Stimulated activated CD4-positive, alpha-beta T cell treated with anti-CD3 and anti-CD28 coated beads, Interleukin-12 subunit alpha, Interleukin-12 subunit beta, amount 100 ng/mL, for 24 hours (primary cell): ENCODE measurements at regions not wholly inside any gene's neighbourhood (a gene's known extent, or its start where the extent isn't known, plus 50 kb on each side); places are given as distances from the start of the nearest gene placed in this dataset.
"Not testable (repeated sequence)": the region's sequence is repeated elsewhere in the genome, so short reads cannot be mapped to it uniquely, and the experiment has no call there.

Experiments used
- DNase-seq, 2 experiments: peaks; one replicate each; pipeline ENCODE4 v3.0.0-alpha.2; 2020; ENCODE audit warnings: low read depth in 2 of 2

DNA sequence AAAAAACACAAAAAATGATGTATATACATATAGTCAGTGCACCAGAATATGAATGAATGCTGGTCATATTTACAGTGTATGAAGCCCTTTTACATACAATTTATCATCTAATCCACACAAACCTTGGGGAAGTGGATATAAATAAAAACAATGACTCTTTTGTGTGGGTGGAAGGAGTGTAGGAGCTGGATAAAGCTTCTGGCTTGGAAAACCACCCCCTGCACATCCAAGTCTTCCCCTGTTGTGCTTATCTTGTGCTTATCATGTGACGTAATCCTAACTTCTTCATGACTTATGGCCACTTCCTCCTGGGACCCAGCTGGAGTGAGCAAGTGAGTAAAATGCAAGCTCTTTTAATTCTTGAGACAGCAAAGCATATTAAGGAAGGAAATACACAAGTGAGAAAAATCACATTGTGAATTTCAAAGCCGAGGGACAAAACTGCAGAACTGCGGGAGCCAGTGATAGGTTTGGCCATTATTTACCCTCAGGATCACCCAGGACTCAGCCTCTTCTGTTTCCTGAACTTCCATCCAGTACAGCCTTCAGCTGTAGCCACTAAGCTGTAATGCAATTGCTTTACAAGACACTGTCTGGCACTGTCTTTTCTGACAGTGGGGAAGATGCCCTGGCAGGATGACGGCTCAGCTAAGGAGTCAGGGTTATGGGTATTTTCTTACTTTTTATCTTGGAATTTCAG is 104.0 kb upstream of the PPM1J start:
- no peak for DNase-seq

DNA sequence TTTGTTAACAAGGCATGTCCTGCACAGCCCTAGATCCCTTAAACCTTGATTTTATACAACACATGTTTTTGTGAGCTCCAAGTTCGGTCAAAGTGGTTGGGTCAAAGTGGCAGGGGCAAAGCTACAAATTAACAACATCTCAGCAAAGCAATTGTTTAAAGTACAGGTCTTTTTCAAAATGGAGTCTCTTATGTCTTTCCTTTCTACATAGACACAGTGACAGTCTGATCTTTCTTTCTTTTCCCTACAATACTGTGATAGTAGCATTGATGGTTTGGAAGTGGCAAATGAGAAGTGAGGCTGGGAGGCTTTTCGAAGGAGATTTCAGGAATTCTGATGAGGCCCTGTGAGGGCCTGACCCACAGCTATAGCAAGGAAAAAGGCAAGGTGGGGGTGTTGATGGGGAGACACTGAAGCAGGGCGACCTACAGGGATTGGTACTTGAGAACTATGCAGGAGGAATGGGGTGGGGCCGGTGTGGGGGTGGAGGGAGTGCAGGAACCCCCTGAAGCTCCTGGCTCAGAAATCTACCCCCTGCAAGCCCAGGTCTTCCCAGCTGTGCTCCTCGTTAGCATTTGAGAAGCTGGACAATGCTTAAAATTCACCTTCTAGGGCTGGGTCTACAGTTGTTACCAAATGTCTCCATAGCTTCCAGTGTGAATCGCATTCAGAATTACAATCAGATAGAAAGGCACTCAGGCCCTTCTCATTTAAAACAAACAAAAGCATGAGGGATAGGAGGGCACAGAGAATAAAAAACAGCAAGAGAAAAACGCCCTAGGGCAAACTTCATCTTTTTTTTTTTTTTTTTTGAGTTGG is 102.6 kb upstream of the PPM1J start:
- DNase-seq = no peak

DNA sequence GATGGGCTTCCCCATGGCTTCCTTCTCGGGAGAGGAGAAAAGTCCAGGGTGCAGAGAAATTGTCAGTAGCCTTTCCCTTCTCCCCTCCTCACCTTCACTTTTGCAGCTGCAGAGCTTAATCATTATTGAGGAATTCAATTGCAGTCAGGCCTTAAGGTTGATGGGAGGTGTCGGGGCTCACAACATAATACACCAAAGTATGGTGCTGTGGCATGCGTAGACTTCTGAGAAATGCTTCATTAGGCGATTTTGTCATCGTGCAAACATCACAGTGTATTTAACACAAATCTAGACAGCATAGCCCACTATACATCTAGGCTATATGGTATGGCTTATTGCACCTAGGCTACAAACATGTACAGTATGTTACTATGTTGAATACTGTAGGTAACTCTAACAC is 100.2 kb upstream of the PPM1J start:
- no peak for DNase-seq

DNA sequence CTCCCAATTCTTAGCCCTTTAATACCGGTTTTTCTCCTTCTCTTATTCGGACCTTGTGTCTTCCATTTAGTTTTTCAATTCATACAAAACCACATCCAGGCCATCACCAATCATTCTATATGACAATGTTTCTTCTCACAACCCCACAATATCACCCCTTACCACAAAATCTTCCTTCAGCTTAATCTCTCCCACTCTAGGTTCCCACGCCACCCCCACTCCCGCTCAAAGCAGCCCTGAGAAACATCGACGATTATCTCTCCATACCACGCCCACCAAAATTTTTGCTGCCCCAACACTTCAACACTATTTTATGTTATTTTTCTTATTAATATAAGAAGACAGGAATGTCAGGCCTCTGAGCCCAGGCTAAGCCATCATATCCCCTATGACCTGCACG is 99.5 kb upstream of the PPM1J start:
- DNase-seq = not testable (repeated sequence)

DNA sequence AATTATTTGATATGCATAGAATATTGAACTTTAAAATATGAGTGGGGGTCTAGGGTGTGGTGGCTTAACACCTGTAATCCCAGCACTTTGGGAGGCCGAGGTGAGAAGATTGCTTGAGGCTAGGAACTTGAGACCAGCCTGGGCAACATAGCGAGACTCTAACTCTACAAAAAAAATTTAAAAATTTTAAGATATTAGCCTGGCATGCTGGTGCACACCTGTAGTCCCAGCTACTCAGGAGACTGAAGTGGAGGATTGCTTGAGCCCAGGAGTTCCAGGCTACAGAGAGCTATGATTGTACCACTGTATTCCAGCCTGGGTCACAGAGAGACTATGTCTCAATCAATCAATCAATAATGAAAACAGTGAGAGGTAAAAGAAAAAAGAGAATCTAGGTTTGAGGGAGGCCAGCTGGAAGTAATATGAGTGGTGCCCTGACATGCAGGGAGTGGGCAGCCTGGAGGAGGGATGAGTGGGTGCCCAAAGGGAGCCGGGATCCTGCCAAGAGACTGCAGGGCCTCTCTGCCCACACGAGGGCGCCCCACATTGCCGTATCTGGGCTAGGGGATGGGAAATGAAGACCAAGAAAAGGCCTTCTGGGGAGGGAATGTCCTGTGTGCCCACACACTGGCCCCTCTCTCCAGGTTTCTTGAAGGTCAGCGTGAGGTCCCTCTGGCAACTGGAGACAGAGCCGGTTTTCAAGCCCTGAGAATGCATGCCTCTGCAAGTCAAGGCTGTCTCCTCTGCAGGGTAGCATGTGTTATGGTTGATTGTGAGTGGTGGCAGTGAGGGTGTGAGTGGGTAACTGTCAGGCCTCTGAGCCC is 93.9 kb upstream of the PPM1J start:
- peak; percentile 31 to 72 for DNase-seq

DNA sequence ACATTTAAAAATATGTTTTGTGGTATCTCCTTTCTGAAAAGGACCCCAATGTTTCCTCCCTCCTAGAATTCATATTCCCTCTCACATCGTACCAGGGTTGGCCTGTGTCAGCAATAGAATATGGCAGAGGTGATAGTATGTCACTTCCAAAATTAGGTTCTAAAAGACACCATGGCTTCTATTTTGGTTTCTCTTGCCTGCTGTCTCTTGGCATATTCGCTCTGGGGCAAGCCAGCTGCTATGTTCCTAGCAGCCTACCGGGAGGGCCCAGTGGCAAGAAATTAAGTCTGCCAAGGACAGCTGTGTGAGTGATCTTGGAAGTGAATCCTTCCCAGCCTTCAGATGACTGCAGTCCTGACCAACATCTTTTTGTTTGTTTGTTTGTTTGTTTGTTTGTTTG is 92.9 kb upstream of the PPM1J start:
- no peak for DNase-seq

DNA sequence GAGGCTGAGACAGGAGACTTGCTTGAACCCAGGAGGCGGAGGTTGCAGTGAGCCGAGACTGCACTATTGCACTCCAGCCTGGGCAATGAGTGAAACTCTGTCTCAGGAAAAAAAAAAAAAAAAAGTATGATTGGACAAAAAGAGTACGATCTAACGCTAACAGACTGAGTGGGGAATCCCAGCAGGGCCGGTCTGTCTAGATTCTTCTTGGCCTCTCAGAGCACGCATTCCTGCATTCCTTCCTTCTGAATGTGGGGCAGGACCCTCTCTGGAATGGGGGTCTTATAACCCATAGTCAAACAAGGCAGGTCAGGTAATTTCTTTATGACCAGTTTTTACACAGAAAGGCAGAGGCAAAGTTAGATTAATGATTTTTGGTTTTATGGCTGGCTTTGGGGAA is 92.0 kb upstream of the PPM1J start:
- DNase-seq = no peak

DNA sequence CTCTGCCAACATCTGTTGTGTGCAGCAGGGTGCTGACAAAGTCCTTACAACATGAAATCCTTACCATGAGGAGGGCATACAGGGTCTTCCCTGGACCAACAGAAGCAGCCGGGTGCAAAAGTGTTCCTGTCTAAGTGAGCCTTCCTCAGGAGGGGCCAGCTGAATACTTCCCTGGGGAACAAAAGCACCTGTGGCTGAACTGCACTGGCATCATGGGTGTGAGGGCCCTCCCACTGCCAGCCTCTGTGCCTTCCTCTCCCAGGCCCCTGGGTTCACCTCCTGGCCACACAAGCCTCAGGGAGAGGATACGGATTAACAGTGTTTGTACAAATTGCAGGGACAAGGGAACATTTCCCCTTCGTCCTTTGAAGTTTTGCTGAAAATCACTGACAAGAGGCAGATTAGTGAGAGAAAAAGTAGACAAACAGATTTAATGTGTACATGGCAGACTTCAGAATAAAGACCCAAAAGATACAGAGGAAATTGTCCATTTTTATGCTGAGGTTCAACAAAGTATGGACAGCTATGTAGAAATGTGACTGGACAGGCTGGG is 91.0 kb upstream of the PPM1J start:
- no peak for DNase-seq

DNA sequence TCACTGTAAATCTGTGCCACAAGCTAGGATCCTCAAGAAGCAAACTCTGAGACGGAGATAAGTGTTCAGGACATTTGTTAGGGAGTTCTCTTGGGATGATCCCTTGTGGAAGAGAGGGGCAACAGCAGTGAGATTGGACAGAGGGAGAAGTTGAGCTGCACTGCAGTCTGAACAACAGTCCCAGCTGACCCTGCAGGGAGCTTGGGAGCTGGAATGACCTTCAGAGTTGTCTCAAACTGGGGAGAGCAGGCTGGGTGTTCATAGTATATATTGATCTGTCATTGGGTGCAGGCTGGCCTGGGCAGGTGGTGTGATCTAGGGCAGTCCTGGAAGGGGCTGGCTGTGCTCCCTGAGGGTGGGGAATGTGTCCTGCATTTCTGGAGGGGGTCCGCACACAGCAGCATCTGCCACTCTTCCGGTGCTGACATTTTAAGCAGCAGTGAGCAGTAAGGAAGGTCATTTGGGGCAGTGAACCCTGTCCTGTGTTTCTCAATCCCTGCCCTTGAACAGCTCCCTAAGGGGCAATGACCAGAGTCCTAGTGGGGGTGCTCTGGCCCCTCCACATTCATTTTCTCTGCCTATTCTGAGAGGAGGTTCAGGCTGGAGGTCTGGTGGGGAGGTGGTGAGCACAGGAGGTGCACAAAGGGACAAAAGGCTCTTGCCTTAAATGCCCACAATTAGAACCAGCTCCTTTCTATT is 90.2 kb upstream of the PPM1J start:
- no peak for DNase-seq

DNA sequence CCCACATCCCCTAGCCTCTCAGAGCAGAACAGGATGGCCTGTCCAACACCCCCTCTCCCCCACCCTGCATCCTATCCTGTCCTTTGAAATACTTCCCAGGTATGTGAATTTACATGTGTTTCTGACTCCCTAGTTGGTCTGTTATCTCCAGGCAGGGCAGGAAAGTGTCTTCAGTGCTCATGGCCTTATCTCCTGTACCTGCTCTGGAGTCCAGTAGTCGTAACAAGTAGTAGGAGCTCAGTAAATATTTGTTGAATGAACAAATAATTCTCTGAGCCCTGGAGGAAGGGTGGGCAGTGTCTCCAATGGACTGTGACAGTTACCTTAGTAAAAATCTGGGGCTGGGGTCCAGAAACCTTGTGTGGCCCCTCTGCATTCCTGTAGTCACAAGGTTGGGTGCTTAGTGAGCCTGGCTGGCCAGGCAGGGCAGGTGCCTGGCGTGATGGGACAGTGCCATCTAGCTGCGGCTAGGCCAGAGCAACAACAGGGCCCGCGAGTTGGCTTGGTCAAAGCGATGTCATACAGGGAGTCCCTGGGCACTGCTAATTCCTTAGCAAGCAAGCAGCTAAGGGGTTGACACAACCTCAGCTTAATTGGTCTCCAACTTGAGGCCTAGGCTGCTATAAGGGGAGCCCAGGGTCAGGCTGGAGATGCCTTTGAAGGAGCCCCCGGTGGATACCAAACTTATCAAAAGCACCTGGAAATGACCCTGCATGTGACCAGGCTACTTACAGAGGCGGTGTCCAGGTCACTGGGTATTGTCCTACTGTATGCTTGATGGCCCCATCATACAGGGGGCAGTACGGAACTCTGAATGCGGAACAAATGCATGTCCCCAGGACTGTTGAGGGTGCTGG is 89.0 kb upstream of the PPM1J start:
- peak; percentile 32 to 44 for DNase-seq

DNA sequence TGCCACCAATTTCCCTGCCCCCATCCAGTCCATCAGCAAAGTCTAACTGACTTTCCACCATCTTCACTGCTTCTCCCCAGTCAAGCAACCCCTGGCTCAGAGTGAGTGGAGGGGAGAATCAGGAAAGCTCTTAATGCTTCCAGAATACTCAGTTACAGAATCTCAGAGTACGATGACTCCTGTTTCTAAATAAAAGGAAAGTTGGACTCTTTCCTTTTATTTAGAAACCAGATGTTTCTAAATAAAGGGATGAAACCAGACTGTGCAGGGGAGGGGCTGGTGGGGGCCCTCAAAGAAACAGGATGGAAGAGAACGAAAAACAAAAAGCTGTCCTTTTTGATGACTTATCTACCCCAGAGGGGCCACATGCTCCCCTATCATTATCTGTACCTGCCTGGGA is 85.2 kb upstream of the PPM1J start:
- no peak for DNase-seq

DNA sequence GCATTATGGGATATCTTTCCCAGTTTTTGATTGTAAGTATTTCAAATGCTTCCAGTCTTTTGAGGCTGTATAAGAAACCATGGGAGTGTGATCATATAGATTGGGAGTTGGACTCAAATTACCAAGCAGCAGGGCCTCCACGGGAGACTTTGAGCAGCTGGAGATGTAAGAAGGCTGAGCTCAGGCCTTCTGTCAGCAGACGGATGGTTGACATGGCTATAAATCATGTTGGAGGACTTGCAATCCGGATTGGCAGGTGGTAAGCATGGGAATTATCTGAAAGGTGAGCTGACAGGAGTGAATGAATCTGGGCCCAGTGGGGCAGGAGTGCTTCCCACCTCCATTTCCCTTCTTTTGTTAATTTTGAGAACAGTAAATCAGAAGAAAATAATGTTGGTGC is 83.2 kb upstream of the PPM1J start:
- no peak for DNase-seq

DNA sequence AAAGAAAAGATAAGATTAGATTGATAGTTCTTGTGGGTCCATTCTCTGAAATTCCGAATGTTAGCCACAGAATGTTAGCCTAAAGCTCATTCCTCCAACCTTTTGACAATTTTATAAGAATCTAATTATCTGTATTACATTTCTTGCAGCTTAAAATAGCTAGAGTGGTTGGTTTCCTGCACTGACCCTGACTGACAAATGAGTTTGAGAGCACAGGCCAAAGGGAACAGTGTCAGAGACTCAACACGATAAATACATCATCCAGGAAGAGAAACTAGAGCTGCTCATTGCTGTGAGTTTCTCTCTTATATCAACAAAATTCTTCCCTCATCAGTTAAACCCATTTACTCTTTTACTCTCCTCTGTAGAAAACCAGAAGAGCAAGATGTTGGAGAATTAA is 82.1 kb upstream of the PPM1J start:
- no peak for DNase-seq

DNA sequence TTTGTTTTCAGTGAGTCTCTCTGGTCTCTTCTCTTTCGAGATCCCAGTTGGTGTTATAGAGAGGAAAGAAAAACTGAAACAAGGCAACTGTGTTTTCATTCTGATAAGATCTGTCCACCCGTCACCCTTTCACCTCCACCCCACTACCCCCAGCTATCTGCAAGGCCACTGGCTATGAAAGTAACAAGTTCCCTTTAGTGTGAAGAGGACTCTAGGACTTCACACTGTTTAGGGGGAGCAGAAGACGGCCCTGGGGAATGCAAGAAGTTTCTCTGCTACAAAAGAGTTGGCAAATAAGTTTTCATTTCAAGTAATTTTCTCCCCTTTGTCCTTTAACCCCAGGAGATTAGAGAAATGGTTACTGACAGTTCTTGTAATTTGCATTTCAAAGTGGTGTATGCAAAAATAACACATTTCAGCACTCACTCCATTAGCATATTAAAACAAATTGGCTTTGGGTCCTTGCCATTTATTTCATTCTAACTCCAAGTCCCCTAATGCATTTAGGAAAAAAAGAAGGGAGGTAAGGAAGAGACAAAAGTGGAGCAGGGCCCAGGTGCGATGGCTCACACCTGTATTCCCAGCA is 79.6 kb upstream of the PPM1J start:
- DNase-seq = no peak

DNA sequence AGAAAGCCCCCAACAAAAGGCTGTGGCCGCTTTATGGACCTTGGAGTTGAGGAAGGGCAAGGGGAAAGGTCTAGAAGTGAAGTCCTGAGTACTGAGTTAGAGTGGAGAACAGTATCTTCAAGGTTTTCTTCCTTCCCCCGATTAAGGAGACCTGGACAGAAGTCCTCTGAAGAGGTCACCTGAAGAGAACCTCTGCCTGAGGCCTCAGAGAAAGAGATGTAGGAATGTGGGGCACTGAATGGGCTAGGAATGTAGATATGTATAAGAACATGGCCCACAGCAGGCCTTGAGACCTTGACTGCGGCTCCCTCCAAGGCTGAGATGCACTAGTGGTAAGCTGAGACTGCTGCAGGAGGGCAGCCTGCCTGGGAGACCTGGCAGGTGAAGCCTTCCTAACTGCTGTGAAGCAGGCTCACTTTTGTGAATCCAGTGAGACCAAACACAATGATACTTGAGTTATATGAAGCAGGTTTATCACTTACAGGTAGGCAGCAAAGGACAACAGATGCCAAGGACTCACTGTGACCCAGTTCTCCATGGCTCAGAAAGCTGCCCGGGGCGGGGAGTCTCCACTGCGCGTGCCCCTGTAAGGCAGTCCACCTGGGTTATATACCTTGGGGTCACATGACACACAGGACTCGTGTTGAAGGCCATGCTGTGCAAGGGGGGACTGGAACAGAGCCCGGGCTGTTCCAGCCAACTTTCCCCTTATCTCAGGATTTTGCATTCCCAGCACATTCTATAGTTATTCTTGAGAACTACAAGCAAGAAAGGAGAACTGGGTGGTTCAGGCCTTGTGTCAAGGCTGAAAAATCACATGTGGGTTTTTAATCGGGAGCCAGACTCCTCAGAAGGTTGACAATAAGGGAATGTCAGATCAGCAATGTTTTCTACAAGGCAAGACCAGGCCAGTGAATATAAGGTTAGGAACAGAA is 78.8 kb upstream of the PPM1J start:
- no peak for DNase-seq

DNA sequence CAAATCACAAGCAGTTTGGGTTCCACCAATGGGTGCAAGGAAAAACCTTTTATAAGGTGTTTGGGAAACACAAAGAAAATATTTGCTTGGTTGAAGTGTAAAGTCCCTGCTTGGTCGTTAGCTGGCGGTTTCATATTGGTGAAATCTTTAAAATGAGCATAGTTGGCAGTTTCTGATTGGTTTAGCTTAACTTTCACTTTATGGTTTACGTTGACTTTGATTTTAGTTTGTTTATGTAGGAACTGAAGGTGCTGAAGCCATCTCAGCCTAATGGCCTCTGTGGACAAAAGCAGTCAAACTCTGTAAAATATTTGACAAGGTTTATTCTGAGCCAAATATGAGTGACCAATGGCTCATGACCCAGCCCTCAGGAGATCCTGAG is 76.6 kb upstream of the PPM1J start:
- no peak for DNase-seq

DNA sequence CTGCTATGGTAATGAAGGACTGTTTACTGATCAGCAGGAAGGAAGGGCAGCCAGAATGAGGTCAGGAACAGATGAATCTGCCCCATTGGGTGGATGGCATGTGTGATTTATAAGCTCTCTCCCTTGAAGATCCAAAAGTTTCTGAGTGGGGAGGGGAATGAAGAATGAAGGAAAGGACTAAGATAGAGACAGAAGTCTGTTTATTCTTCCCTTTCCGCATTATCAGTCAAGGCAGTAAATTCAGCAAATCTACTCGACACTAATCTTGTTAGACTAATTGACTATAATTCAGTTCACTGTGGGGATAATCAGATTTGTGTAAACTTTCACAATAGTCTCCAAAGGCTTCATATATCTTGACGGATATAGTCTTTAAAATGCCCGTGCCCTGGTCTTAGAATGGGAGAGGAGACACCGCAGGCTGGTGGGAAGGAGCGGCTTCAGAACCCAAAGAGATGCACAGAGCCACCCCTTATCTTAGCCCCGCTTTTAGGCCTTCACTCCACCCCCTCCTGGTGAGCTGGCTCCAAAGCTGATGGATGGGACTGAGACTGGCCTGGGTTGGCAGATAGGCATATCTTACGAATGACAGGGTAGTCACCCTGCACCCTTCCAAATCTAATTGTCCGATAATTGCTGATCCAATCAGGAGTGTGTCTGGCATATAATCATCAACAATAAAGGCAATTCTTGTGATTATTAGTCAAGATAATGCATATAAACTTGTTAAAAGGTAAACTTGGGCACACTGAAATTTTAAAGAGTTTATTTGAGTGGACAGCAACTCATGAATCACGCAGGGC is 76.0 kb upstream of the PPM1J start:
- no peak for DNase-seq

DNA sequence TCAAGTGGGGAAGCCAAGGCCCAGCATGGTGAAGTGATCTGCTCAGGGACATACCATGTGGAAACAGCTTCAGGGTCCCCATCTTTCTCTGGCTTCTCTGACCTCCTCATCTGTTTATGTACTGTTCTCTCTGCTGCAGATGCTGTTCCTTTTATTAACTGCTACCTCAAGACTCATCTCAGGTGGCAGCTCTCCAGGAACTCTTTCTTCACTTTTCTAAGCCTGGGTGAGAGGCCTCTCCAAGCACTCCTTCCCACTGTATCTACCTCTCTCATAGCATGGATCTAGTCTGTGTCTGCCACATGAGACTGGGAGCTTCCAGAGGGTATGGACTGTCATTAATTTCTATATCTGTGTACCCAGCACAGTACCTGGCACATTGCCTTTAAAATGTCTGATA is 73.4 kb upstream of the PPM1J start:
- no peak for DNase-seq
